Calu3 (cell line): ENCODE measurements at regions not wholly inside any gene's neighbourhood (a gene's known extent, or its start where the extent isn't known, plus 50 kb on each side); places are given as distances from the start of the nearest gene placed in this dataset.

Experiments used
- BruUV-seq: library from RNA; stranded (reverse); fragments of 400-500 nt; replicated peaks from 2 replicates; lab custom pipeline; 2021; lab: Mats Ljungman, UMichigan
- CTCF ChIA-PET: fragments of 300-600 bp; sonication (Branson Sonifier 250); formaldehyde crosslinking; loops from one replicate; lab custom pipeline; 2022; ENCODE audit warnings: antibody characterized with exemption; lab: Charles Lee
- DNase-seq: peaks from one replicate; pipeline ENCODE4 v3.0.0; 2022
- H3K27ac Mint-ChIP-seq: one replicate; pipeline ENCODE4 v1.8.0; 2022; ENCODE audit warnings: mixed read lengths; ENCODE audit not compliant: unreplicated experiment
- H3K27me3 Mint-ChIP-seq: one replicate; pipeline ENCODE4 v1.8.0; 2022; ENCODE audit warnings: mixed read lengths; ENCODE audit not compliant: unreplicated experiment
- H3K36me3 Mint-ChIP-seq: one replicate; pipeline ENCODE4 v1.8.0; 2022; ENCODE audit warnings: mild to moderate bottlenecking, moderate library complexity, mixed read lengths; ENCODE audit not compliant: insufficient read depth, unreplicated experiment
- H3K4me1 Mint-ChIP-seq: one replicate; pipeline ENCODE4 v1.8.0; 2022; ENCODE audit warnings: mild to moderate bottlenecking, low read depth, mixed read lengths; ENCODE audit not compliant: unreplicated experiment
- H3K4me3 Mint-ChIP-seq: one replicate; pipeline ENCODE4 v1.8.0; 2022; ENCODE audit warnings: mild to moderate bottlenecking, low read depth, moderate library complexity, mixed read lengths; ENCODE audit not compliant: unreplicated experiment
- H3K9me3 Mint-ChIP-seq: one replicate; pipeline ENCODE4 v1.8.0; 2022; ENCODE audit warnings: low read depth, mixed read lengths; ENCODE audit not compliant: unreplicated experiment
- CTCF ChIP-seq: fragments of 200-600 bp; IDR thresholded peaks from one replicate; pipeline ENCODE4 v1.8.0; 2022; ENCODE audit warnings: antibody characterized with exemption; ENCODE audit not compliant: unreplicated experiment
- intact Hi-C: fragments of 100-400 bp; cut with micrococcal nuclease; formaldehyde crosslinking; loops from one replicate; pipeline ENCODE4 v1.10.0; 2022; ENCODE audit not compliant: unreplicated experiment

- BruUV-seq = no TSS peak
- DNase-seq = no peak
- TF ChIP-seq CTCF = no peak
- H3K27ac Mint-ChIP-seq = no peak overlapping the region
- CTCF ChIA-PET = no interaction called here
- H3K4me1 Mint-ChIP-seq = no peaks in the 10 kb centered on the region
- no peaks in the 10 kb centered on the region for H3K36me3 Mint-ChIP-seq
- intact Hi-C loops = no loop called here
- H3K4me3 Mint-ChIP-seq = no peak overlapping the region
- H3K27me3 Mint-ChIP-seq = no peaks in the 10 kb centered on the region
- H3K9me3 Mint-ChIP-seq = no peaks in the 10 kb centered on the region
Observed at GRCh38 chr13:109419896-109420295, 366.5 kb downstream of the IRS2 start.

- intact Hi-C loops = no loop called here
- no peaks in the 10 kb centered on the region for H3K27me3 Mint-ChIP-seq
- H3K9me3 Mint-ChIP-seq = no peaks in the 10 kb centered on the region
- no peaks in the 10 kb centered on the region for H3K36me3 Mint-ChIP-seq
- no TSS peak for BruUV-seq
- DNase-seq = no peak
- CTCF ChIA-PET = no interaction called here
- no peak overlapping the region for H3K4me3 Mint-ChIP-seq
- no peak for TF ChIP-seq CTCF
- H3K4me1 Mint-ChIP-seq = no peaks in the 10 kb centered on the region
- no peak overlapping the region for H3K27ac Mint-ChIP-seq
Observed at GRCh38 chr13:109418111-109418510, 368.3 kb downstream of the IRS2 start.

- Mint-ChIP-seq H3K4me3 (no peak overlapping the region), H3K36me3 (no peaks in the 10 kb centered on the region), H3K9me3 (no peaks in the 10 kb centered on the region), H3K27me3 (no peaks in the 10 kb centered on the region), H3K27ac (no peak overlapping the region), H3K4me1 (peaks cover 7% of the 10 kb centered on the region)
- TF ChIP-seq CTCF = no peak
- DNase-seq = no peak
- BruUV-seq = no TSS peak
- CTCF ChIA-PET = no interaction called here
- intact Hi-C loops = no loop called here
Observed at GRCh38 chr13:109416001-109416400, 370.4 kb downstream of the IRS2 start.

- no peak for TF ChIP-seq CTCF
- H3K36me3 Mint-ChIP-seq = no peaks in the 10 kb centered on the region
- intact Hi-C loops = no loop called here
- no peak for DNase-seq
- H3K4me3 Mint-ChIP-seq = no peak overlapping the region
- no TSS peak for BruUV-seq
- peaks cover 7% of the 10 kb centered on the region for H3K4me1 Mint-ChIP-seq
- H3K27me3 Mint-ChIP-seq = no peaks in the 10 kb centered on the region
- H3K27ac Mint-ChIP-seq = no peak overlapping the region
- H3K9me3 Mint-ChIP-seq = no peaks in the 10 kb centered on the region
- CTCF ChIA-PET = no interaction called here
Observed at GRCh38 chr13:109415057-109415456, 371.3 kb downstream of the IRS2 start.
